K562 (cell line): ENCODE measurements at regions not wholly inside any gene's neighbourhood (a gene's known extent, or its start where the extent isn't known, plus 50 kb on each side); places are given as distances from the start of the nearest gene placed in this dataset.

Source experiments
- ATAC-seq: fragments of 200-7000 bp; cut with Tn5 transposase; 3 replicates; pipeline ENCODE4 v1.9.1; 2020; ENCODE audit warnings: moderate library complexity
- BruUV-seq: library from RNA; stranded (reverse); fragments of 400-500 nt; replicated peaks from 2 replicates; lab custom pipeline; 2021; lab: Mats Ljungman, UMichigan
- CTCF ChIA-PET: fragments of 300-600 bp; formaldehyde crosslinking; extraction: SDS; loops from one replicate; lab custom pipeline; 2021; ENCODE audit warnings: low intra/inter-chr PET ratio; lab: Yijun Ruan, JAX
- POLR2A ChIA-PET: fragments of 300-600, 350-650 bp; sonication (Branson Sonifier 250); formaldehyde crosslinking; extraction: SDS; loops from one replicate; lab custom pipeline; 2021; ENCODE audit warnings: antibody characterized with exemption, inconsistent platforms; lab: Yijun Ruan, JAX
- DNase-seq, 4 experiments: peaks; one replicate each; pipeline versions ENCODE4 v3.0.0 to v3.0.0-alpha.2; 2011 to 2018; ENCODE audit warnings: low spot score in 3 of 4, mixed read lengths in 3 of 4; ENCODE audit errors: extremely low read depth in 1 of 4
- FAIRE-seq: peaks from 2 replicates; lab custom pipeline; 2011; peaks lifted over from hg19 to GRCh38; lab: Jason Lieb, UNC
- H2AFZ ChIP-seq: 2 replicates; pipeline ENCODE4 v1.6.0; 2011; ENCODE audit warnings: low read depth, low read length, control low read depth, inconsistent platforms
- H3K27ac ChIP-seq: fragments of 200-600 bp; 3 replicates; pipeline ENCODE4 v1.8.0; 2011; ENCODE audit warnings: low read depth, mild to moderate bottlenecking, control low read depth, inconsistent platforms, low read length, moderate library complexity, mixed read lengths; ENCODE audit errors: extremely low read depth
- H3K27me3 ChIP-seq, 2 experiments: fragments of 300-600 bp in 1 of 2; 2 replicates in 1 of 2; 3 replicates in 1 of 2; pipeline versions ENCODE4 v1.6.0 to v1.8.0; 2011; ENCODE audit warnings: inconsistent platforms in 2 of 2, low read length in 2 of 2, mild to moderate bottlenecking in 1 of 2, mixed read lengths in 1 of 2, moderate library complexity in 1 of 2; ENCODE audit not compliant: control insufficient read depth in 2 of 2, insufficient read depth in 2 of 2
- H3K36me3 ChIP-seq: fragments of 300-600 bp; 3 replicates; pipeline ENCODE4 v1.8.0; 2011; ENCODE audit warnings: mild to moderate bottlenecking, low read length, inconsistent platforms; ENCODE audit not compliant: control insufficient read depth, insufficient read depth
- H3K4me1 ChIP-seq, 2 experiments: fragments of 200-600 bp in 1 of 2; replicated peaks in 1 of 2; 2 replicates in 1 of 2; 3 replicates in 1 of 2; pipeline versions ENCODE4 v1.5.1 to v1.8.0; 2011; ENCODE audit warnings: inconsistent platforms in 2 of 2, low read length in 2 of 2, mild to moderate bottlenecking in 1 of 2, mixed read lengths in 1 of 2, moderate library complexity in 1 of 2; ENCODE audit not compliant: control insufficient read depth in 2 of 2, insufficient read depth in 2 of 2
- H3K4me2 ChIP-seq: 2 replicates; pipeline ENCODE4 v1.6.1; 2011; ENCODE audit warnings: low read length, control low read depth, inconsistent platforms, mixed read lengths; ENCODE audit not compliant: insufficient read depth
- H3K4me3 ChIP-seq: fragments of 200-600 bp; sonication (generic), shearing (Covaris generic); 2 replicates; pipeline ENCODE4 v1.5.1; 2016; ENCODE audit warnings: control low read depth, inconsistent platforms
- H3K79me2 ChIP-seq: fragments of 200-600 bp; 3 replicates; pipeline ENCODE4 v1.8.0; 2011; ENCODE audit warnings: low read length, inconsistent platforms; ENCODE audit not compliant: control insufficient read depth, insufficient read depth
- H3K9ac ChIP-seq, 2 experiments: 2 replicates each; pipeline versions ENCODE4 v1.6.0 to v1.6.1; 2011; ENCODE audit warnings: low read depth in 2 of 2, low read length in 2 of 2, control low read depth in 1 of 2, inconsistent platforms in 1 of 2, mild to moderate bottlenecking in 1 of 2, mixed read lengths in 1 of 2; ENCODE audit not compliant: insufficient read depth in 1 of 2
- H3K9me1 ChIP-seq: one replicate; pipeline ENCODE4 v1.6.0; 2011; ENCODE audit warnings: inconsistent platforms, mild to moderate bottlenecking, low read length, moderate library complexity; ENCODE audit not compliant: control insufficient read depth, insufficient read depth
- H3K9me3 ChIP-seq: replicated peaks from 2 replicates; pipeline ENCODE4 v1.5.1; 2011; ENCODE audit warnings: low read depth, low read length, inconsistent platforms; ENCODE audit not compliant: control insufficient read depth, insufficient read depth
- H4K20me1 ChIP-seq: replicated peaks from 2 replicates; pipeline ENCODE4 v1.6.1; 2011; ENCODE audit warnings: low read length, inconsistent platforms, mixed read lengths; ENCODE audit not compliant: control insufficient read depth, insufficient read depth
- C11orf30 ChIP-seq: fragments of 450-650 bp; IDR thresholded peaks from 2 replicates; pipeline ENCODE4 v1.6.1; 2016; ENCODE audit warnings: low read depth, mild to moderate bottlenecking
- CBFB ChIP-seq: sonication (generic); formaldehyde crosslinking; IDR thresholded peaks from 2 replicates; pipeline ENCODE4 v1.4.0; 2020; ENCODE audit warnings: mild to moderate bottlenecking, missing genetic modification reagents
- CCAR2 ChIP-seq: fragments of 200-400 bp; formaldehyde crosslinking; IDR thresholded peaks from 2 replicates; pipeline ENCODE4 v1.6.1; 2017; ENCODE audit warnings: mild to moderate bottlenecking, low read depth, low read length
- CGGBP1 ChIP-seq: fragments of 250-450 bp; sonication (Bioruptor Pico); IDR thresholded peaks from 2 replicates; pipeline ENCODE4 v1.9.0; 2021; ENCODE audit warnings: mild to moderate bottlenecking
- E2F4 ChIP-seq: sonication (generic); formaldehyde crosslinking; IDR thresholded peaks from 2 replicates; pipeline ENCODE4 v1.8.0; 2022; ENCODE audit warnings: mild to moderate bottlenecking, low read depth, missing genetic modification reagents
- JUN ChIP-seq, 2 experiments: sonication (generic) in 1 of 2; formaldehyde crosslinking in 1 of 2; IDR thresholded peaks; 2 replicates each; pipeline versions ENCODE4 v1.6.1 to v1.8.0; 2012 to 2022; ENCODE audit warnings: borderline replicate concordance in 2 of 2, mild to moderate bottlenecking in 2 of 2, improper control_type of control experiment in 1 of 2, low read depth in 1 of 2, low read length in 1 of 2, missing genetic modification reagents in 1 of 2
- MAFG ChIP-seq: fragments of 450-650 bp; conservative IDR thresholded peaks from 2 replicates; pipeline ENCODE4 v1.6.1; 2016; ENCODE audit warnings: missing genetic modification characterization, missing compliant biosample characterization
- MAFK ChIP-seq: IDR thresholded peaks from 2 replicates; pipeline ENCODE4 v1.6.1; 2011; ENCODE audit warnings: low read length, improper control_type of control experiment
- PCBP2 ChIP-seq: fragments of 200-400 bp; formaldehyde crosslinking; IDR thresholded peaks from 2 replicates; pipeline ENCODE4 v1.6.1; 2018; ENCODE audit warnings: low read length, low read depth, mild to moderate bottlenecking, moderate library complexity; ENCODE audit not compliant: poor library complexity, severe bottlenecking
- SIN3B ChIP-seq: fragments of 450-650 bp; IDR thresholded peaks from 2 replicates; pipeline ENCODE4 v1.6.1; 2017; ENCODE audit warnings: low read depth, mild to moderate bottlenecking, moderate library complexity
- SMAD3 ChIP-seq: fragments of 450-650 bp; formaldehyde crosslinking; conservative IDR thresholded peaks from 2 replicates; pipeline ENCODE4 v1.4.0; 2020; ENCODE audit warnings: mild to moderate bottlenecking
- SMARCA5 ChIP-seq: fragments of 450-650 bp; IDR thresholded peaks from 2 replicates; pipeline ENCODE4 v1.6.1; 2016
- STAT5A ChIP-seq: IDR thresholded peaks from 2 replicates; pipeline ENCODE4 v1.6.1; 2012; ENCODE audit warnings: low read length, inconsistent platforms, borderline replicate concordance
- VEZF1 ChIP-seq: fragments of 200-800 bp; sonication (Bioruptor generic); IDR thresholded peaks from 2 replicates; pipeline ENCODE4 v1.6.1; 2017; ENCODE audit warnings: missing genetic modification characterization, missing compliant biosample characterization
- ZBTB34 ChIP-seq: fragments of 250-450 bp; sonication (Bioruptor Pico); IDR thresholded peaks from 2 replicates; pipeline ENCODE4 v1.8.0; 2021; ENCODE audit warnings: mild to moderate bottlenecking, moderate library complexity
- ZNF384 ChIP-seq: IDR thresholded peaks from 2 replicates; pipeline ENCODE4 v1.6.1; 2012; ENCODE audit warnings: low read depth, low read length, improper control_type of control experiment
- ZNF507 ChIP-seq: conservative IDR thresholded peaks from 2 replicates; pipeline ENCODE4 v1.6.1; 2017; ENCODE audit warnings: missing genetic modification characterization, missing compliant biosample characterization
- WGBS: fragments of 100-300 bp; shearing (Covaris generic); methylation state at CpG from one replicate; pipeline ENCODE4 v1.1.6; 2016; ENCODE audit warnings: low coverage, mixed read lengths; ENCODE audit not compliant: insufficient coverage; ENCODE audit errors: missing lambda C conversion rate; 5-methylcytosine and 5-hydroxymethylcytosine counted together
- in situ Hi-C: fragments of 300-500 bp; cut with MboI; formaldehyde crosslinking; loops from 4 replicates; pipeline ENCODE4 v1.15.0; 2018; ENCODE audit warnings: inconsistent platforms, mixed read lengths
- intact Hi-C: fragments of 100-400 bp; cut with micrococcal nuclease; formaldehyde crosslinking; loops from 2 replicates; pipeline ENCODE4 v1.14.2; 2022

- TF ChIP-seq SMAD3 (CRISPR knock-in tag), result no peak
- TF ChIP-seq MAFK, result peak; percentile 84
- no peak for TF ChIP-seq CBFB (CRISPR knock-in tag)
- TF ChIP-seq ZBTB34 (CRISPR knock-in tag), result no peak
- no peak for TF ChIP-seq ZNF507 (tag)
- TF ChIP-seq CCAR2, result no peak
- peak; percentile 61 for TF ChIP-seq MAFG
- no peak for TF ChIP-seq STAT5A
- peak; percentile 64 for TF ChIP-seq C11orf30
Observed at GRCh38 chr1:199776768-199777497, 250.6 kb upstream of the NR5A2 start (continued).

- intact Hi-C loops (no loop called here), in situ Hi-C loops (no loop called here)
- H3K79me2 ChIP-seq, result no peaks in the 10 kb centered on the region
- H3K4me1 ChIP-seq, result no peaks in the 10 kb centered on the region
- CTCF ChIA-PET, result no interaction called here
- FAIRE-seq, result no peak
- no peaks in the 10 kb centered on the region for H3K27me3 ChIP-seq
- BruUV-seq, result no TSS peak
- no peak overlapping the region for H3K4me2 ChIP-seq
- WGBS, result 0% methylated on average over 3 of the region's 3 CpGs
- H3K27ac ChIP-seq, result no peak overlapping the region
- no peak overlapping the region for H3K9ac ChIP-seq
- H2AFZ ChIP-seq, result no peak overlapping the region
- H3K36me3 ChIP-seq, result no peaks in the 10 kb centered on the region
- H3K9me3 ChIP-seq, result 0 out of 2 replicates have a peak, but pooled peaks cover 3% of the 10 kb centered on the region
- no peak for TF ChIP-seq ZNF384
- TF ChIP-seq SMARCA5, result no peak
- TF ChIP-seq E2F4 (CRISPR knock-in tag), result no peak
- TF ChIP-seq SIN3B, result no peak
- no peak for TF ChIP-seq PCBP2
- TF ChIP-seq VEZF1, result no peak
- TF ChIP-seq CGGBP1 (CRISPR knock-in tag), result no peak
- TF ChIP-seq JUN (IDR thresholded peaks at IDR 0.05; ENCODE audit: borderline replicate concordance, low read depth, low read length), result no peak
- TF ChIP-seq JUN (CRISPR knock-in tag; IDR thresholded peaks at IDR 0.05; ENCODE audit: borderline replicate concordance), result no peak
- H3K9me1 ChIP-seq, result no peaks in the 10 kb centered on the region
- ATAC-seq, result no peak
- no peaks in the 10 kb centered on the region for H4K20me1 ChIP-seq
- H3K4me3 ChIP-seq, result no peak overlapping the region
- POLR2A ChIA-PET, result no interaction called here
- DNase-seq, result no peak
Observed at GRCh38 chr1:199778324-199778955, 249.1 kb upstream of the NR5A2 start.
